ENCODE measurements at regions not wholly inside any gene's neighbourhood (a gene's known extent, or its start where the extent isn't known, plus 50 kb on each side); places are given as distances from the start of the nearest gene placed in this dataset.

DNA sequence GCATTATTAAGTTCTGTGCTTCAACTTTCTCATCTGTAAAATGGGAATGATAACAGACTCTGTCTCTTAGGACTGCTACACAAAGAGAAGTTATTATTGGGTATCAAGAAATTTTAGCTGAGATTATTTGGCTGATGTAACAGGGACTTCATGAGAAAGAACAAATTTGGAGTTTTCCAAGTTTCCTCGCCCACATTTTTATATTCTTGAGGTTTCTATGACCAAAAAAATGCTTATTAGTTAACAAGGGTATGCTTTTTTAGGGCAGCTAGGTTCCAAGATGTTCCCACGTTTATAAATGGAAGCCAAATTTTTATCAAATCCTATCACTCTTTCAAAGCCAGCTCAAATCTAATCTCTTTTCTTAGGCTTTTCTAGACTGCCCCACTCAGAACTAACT, 50.6 kb upstream of the C3orf80 start:
- CTCF ChIA-PET = no interaction called here
- H3K27me3 ChIP-seq (replicated peaks; ENCODE audit: control insufficient read depth, insufficient read depth, low read length) = no peaks in the 10 kb centered on the region
- intact Hi-C loops (cut with micrococcal nuclease; ENCODE audit: unreplicated experiment) = no loop called here
- H3K36me3 ChIP-seq (ENCODE audit: control insufficient read depth, insufficient read depth, low read length) = no peaks in the 10 kb centered on the region
- POLR2A ChIA-PET = no interaction called here
- no peak overlapping the region for H3K4me3 ChIP-seq (ENCODE audit: low read depth, low read length)
- H3K36me3 Mint-ChIP-seq (ENCODE audit: insufficient read depth, unreplicated experiment) = peaks cover 4% of the 10 kb centered on the region
- H3K4me1 Mint-ChIP-seq (ENCODE audit: low read depth, unreplicated experiment) = peaks cover 10% of the 10 kb centered on the region
- H3K27me3 Mint-ChIP-seq (ENCODE audit: insufficient read depth, unreplicated experiment) = no peaks in the 10 kb centered on the region
- H3K9me3 Mint-ChIP-seq (ENCODE audit: unreplicated experiment) = peaks cover 11% of the 10 kb centered on the region
- no peak for DNase-seq
- TF ChIP-seq CTCF (IDR thresholded peaks at IDR 0.05; ENCODE audit: insufficient read depth in 1 of 2, low read depth in 1 of 2, low read length in 1 of 2, severe bottlenecking in 1 of 2, unreplicated experiment in 1 of 2) = no peak
- H3K9me3 ChIP-seq = no peaks in the 10 kb centered on the region
- no peak overlapping the region for H3K4me3 Mint-ChIP-seq (ENCODE audit: unreplicated experiment)
- H3K4me1 ChIP-seq = peaks cover 6% of the 10 kb centered on the region; the same call in 1 of the 2 replicates
- BruUV-seq (replicated peaks) = no TSS peak
- no peak overlapping the region for H3K27ac Mint-ChIP-seq (ENCODE audit: unreplicated experiment)
